ENCODE measurements at regions not wholly inside any gene's neighbourhood (a gene's known extent, or its start where the extent isn't known, plus 50 kb on each side); places are given as distances from the start of the nearest gene placed in this dataset.

GRCh38 chr2:173755798-173756197 is 209.4 kb downstream of the SP3 start:
- no peak for FAIRE-seq
- DNase-seq (ENCODE audit: insufficient read length, low spot score): no peak

- no peak for FAIRE-seq
These were observed 205.2 kb downstream of the SP3 start for GRCh38 chr2:173759959-173760358.

GRCh38 chr2:173760553-173760952 is 204.6 kb downstream of the SP3 start:
- no peak for DNase-seq (ENCODE audit: insufficient read length, low spot score)
- no peak for FAIRE-seq

More at GRCh38 chr2:173759959-173760358, 205.2 kb downstream of the SP3 start:
- no peak for DNase-seq (ENCODE audit: insufficient read length, low spot score)

GRCh38 chr2:173761603-173762119 is 203.5 kb downstream of the SP3 start:
- DNase-seq (ENCODE audit: insufficient read length, low spot score) (no peak), FAIRE-seq (no peak)

- FAIRE-seq (no peak), DNase-seq (ENCODE audit: insufficient read length, low spot score) (no peak)
These were observed 203.0 kb downstream of the SP3 start for GRCh38 chr2:173762221-173762620.

GRCh38 chr2:173762864-173763263 is 202.3 kb downstream of the SP3 start:
- DNase-seq (ENCODE audit: insufficient read length, low spot score) (no peak), FAIRE-seq (no peak)

- DNase-seq (ENCODE audit: insufficient read length, low spot score) (no peak), FAIRE-seq (no peak)
These were observed 201.5 kb downstream of the SP3 start for GRCh38 chr2:173763641-173764040.

- FAIRE-seq (no peak), DNase-seq (ENCODE audit: insufficient read length, low spot score) (no peak)
These were observed 201.1 kb downstream of the SP3 start for GRCh38 chr2:173764094-173764493.

- FAIRE-seq (peak; percentile 42), DNase-seq (ENCODE audit: insufficient read length, low spot score) (no peak)
These were observed 198.5 kb downstream of the SP3 start for GRCh38 chr2:173766537-173767289.

GRCh38 chr2:173770947-173771678 is 194.1 kb downstream of the SP3 start:
- DNase-seq (ENCODE audit: insufficient read length, low spot score) (no peak), FAIRE-seq (no peak)

GRCh38 chr2:173772205-173772604 is 193.0 kb downstream of the SP3 start:
- DNase-seq (ENCODE audit: insufficient read length, low spot score) (no peak), FAIRE-seq (no peak)

GRCh38 chr2:173773076-173773475 is 192.1 kb downstream of the SP3 start:
- DNase-seq (ENCODE audit: insufficient read length, low spot score) (no peak), FAIRE-seq (no peak)

- FAIRE-seq (no peak), DNase-seq (ENCODE audit: insufficient read length, low spot score) (no peak)
These were observed 189.7 kb downstream of the SP3 start for GRCh38 chr2:173775440-173775839.

GRCh38 chr2:173782681-173783080 is 182.5 kb downstream of the SP3 start:
- no peak for DNase-seq (ENCODE audit: insufficient read length, low spot score)
- FAIRE-seq: no peak

GRCh38 chr2:173783382-173783781 is 181.8 kb downstream of the SP3 start:
- FAIRE-seq (no peak), DNase-seq (ENCODE audit: insufficient read length, low spot score) (no peak)

GRCh38 chr2:173785813-173786212 is 179.4 kb downstream of the SP3 start:
- DNase-seq (ENCODE audit: insufficient read length, low spot score) (no peak), FAIRE-seq (peak; percentile 23)

GRCh38 chr2:173791502-173791901 is 173.7 kb downstream of the SP3 start:
- no peak for FAIRE-seq
- no peak for DNase-seq (ENCODE audit: insufficient read length, low spot score)

- DNase-seq (ENCODE audit: insufficient read length, low spot score): no peak
- FAIRE-seq: no peak
These were observed 173.0 kb downstream of the SP3 start for GRCh38 chr2:173792166-173792565.

GRCh38 chr2:173792741-173793140 is 172.4 kb downstream of the SP3 start:
- FAIRE-seq: no peak
- no peak for DNase-seq (ENCODE audit: insufficient read length, low spot score)

GRCh38 chr2:173793709-173794565 is 171.2 kb downstream of the SP3 start:
- FAIRE-seq: no peak
- DNase-seq (ENCODE audit: insufficient read length, low spot score): no peak
